GM23248 (cell line): ENCODE measurements at regions not wholly inside any gene's neighbourhood (a gene's known extent, or its start where the extent isn't known, plus 50 kb on each side); places are given as distances from the start of the nearest gene placed in this dataset.

Experiments
- DNase-seq: peaks from one replicate; pipeline ENCODE4 v3.0.0-alpha.2; 2015
- H2AFZ ChIP-seq: fragments of 200-600 bp; sonication (generic); 2 replicates; pipeline ENCODE4 v1.6.1; 2016; ENCODE audit warnings: antibody characterized with exemption
- H3F3A ChIP-seq: fragments of 200-600 bp; sonication (generic); 2 replicates; pipeline ENCODE4 v1.6.1; 2016; ENCODE audit warnings: mild to moderate bottlenecking, antibody characterized with exemption, mixed run types; ENCODE audit not compliant: insufficient read depth
- H3K27ac ChIP-seq: fragments of 200-600 bp; sonication (generic); 2 replicates; pipeline ENCODE4 v1.5.1; 2016; ENCODE audit warnings: mild to moderate bottlenecking
- H3K27me3 ChIP-seq: fragments of 200-600 bp; sonication (generic); replicated peaks from 2 replicates; pipeline ENCODE4 v1.6.1; 2016; ENCODE audit warnings: mild to moderate bottlenecking; ENCODE audit not compliant: insufficient read depth
- H3K36me3 ChIP-seq: fragments of 200-600 bp; sonication (generic); 2 replicates; pipeline ENCODE4 v1.6.1; 2016; ENCODE audit warnings: low read depth, mild to moderate bottlenecking
- H3K4me1 ChIP-seq: fragments of 200-600 bp; sonication (generic); 2 replicates; pipeline ENCODE4 v1.6.1; 2016; ENCODE audit warnings: mild to moderate bottlenecking; ENCODE audit not compliant: insufficient read depth
- H3K4me2 ChIP-seq: fragments of 200-600 bp; sonication (generic); one replicate; pipeline ENCODE4 v1.6.1; 2016; ENCODE audit warnings: mild to moderate bottlenecking; ENCODE audit not compliant: unreplicated experiment
- H3K4me3 ChIP-seq: fragments of 200-600 bp; sonication (generic); 2 replicates; pipeline ENCODE4 v1.5.1; 2016; ENCODE audit warnings: mild to moderate bottlenecking
- H3K79me2 ChIP-seq: fragments of 200-600 bp; sonication (generic); 2 replicates; pipeline ENCODE4 v1.6.1; 2016; ENCODE audit warnings: mild to moderate bottlenecking; ENCODE audit not compliant: insufficient read depth
- H3K9ac ChIP-seq: fragments of 200-600 bp; sonication (generic); 2 replicates; pipeline ENCODE4 v1.6.1; 2016; ENCODE audit warnings: mild to moderate bottlenecking
- H3K9me2 ChIP-seq: fragments of 200-600 bp; sonication (generic); 2 replicates; pipeline ENCODE4 v1.6.1; 2016; ENCODE audit warnings: mixed run types, mild to moderate bottlenecking, moderate library complexity; ENCODE audit not compliant: insufficient read depth
- H3K9me3 ChIP-seq: fragments of 200-600 bp; sonication (generic); one replicate; pipeline ENCODE4 v1.6.1; 2017; ENCODE audit warnings: low read depth
- H4K20me1 ChIP-seq: fragments of 200-600 bp; sonication (generic); 2 replicates; pipeline ENCODE4 v1.6.0; 2016; ENCODE audit not compliant: insufficient read depth
- EZH2 ChIP-seq: fragments of 200-600 bp; sonication (generic); IDR thresholded peaks from 2 replicates; pipeline ENCODE4 v1.6.1; 2018; ENCODE audit warnings: antibody characterized with exemption, mild to moderate bottlenecking; ENCODE audit not compliant: insufficient read depth, poor library complexity, severe bottlenecking
- EZH2phosphoT487 ChIP-seq: fragments of 200-600 bp; sonication (generic); IDR thresholded peaks from 2 replicates; pipeline ENCODE4 v1.6.1; 2018; ENCODE audit warnings: antibody characterized with exemption, moderate library complexity, mild to moderate bottlenecking, low read depth; ENCODE audit not compliant: insufficient read depth
- WGBS, 2 experiments: methylation state at CpG; one replicate each; pipeline ENCODE4 v1.1.6; 2015 to 2017; ENCODE audit warnings: low lambda C conversion rate in 2 of 2, low coverage in 1 of 2; ENCODE audit errors: missing lambda C conversion rate in 2 of 2; 5-methylcytosine and 5-hydroxymethylcytosine counted together
- in situ Hi-C: fragments of 300-500 bp; cut with MboI; formaldehyde crosslinking; loops from 2 replicates; pipeline ENCODE4 v1.15.0; 2020

GRCh38 chr2:6384341-6384740, 481.4 kb downstream of the CMPK2 start:
- in situ Hi-C loops: no loop called here
- Histone ChIP-seq H2AFZ (no peak overlapping the region), H3K27ac (no peak overlapping the region), H3K9ac (no peak overlapping the region), H4K20me1 (no peaks in the 10 kb centered on the region), H3F3A (no peaks in the 10 kb centered on the region), H3K9me3 (no peaks in the 10 kb centered on the region), H3K9me2 (no peaks in the 10 kb centered on the region), H3K27me3 (no peaks in the 10 kb centered on the region), H3K36me3 (no peaks in the 10 kb centered on the region), H3K4me1 (no peaks in the 10 kb centered on the region), H3K4me3 (no peak overlapping the region), H3K79me2 (no peaks in the 10 kb centered on the region), H3K4me2 (no peak overlapping the region)
- no peak for TF ChIP-seq EZH2phosphoT487
- TF ChIP-seq EZH2: no peak
- WGBS, 2 experiments: 35 to 37% methylated on average over 4 of the region's 4 CpGs
- DNase-seq: no peak

- Histone ChIP-seq H4K20me1 (no peaks in the 10 kb centered on the region), H3K79me2 (no peaks in the 10 kb centered on the region), H3K27ac (no peak overlapping the region), H3K9me2 (no peaks in the 10 kb centered on the region), H3K27me3 (no peaks in the 10 kb centered on the region), H3K4me2 (no peak overlapping the region), H3F3A (no peaks in the 10 kb centered on the region), H3K9me3 (no peaks in the 10 kb centered on the region), H3K4me3 (no peak overlapping the region), H3K9ac (no peak overlapping the region), H2AFZ (no peak overlapping the region), H3K36me3 (no peaks in the 10 kb centered on the region), H3K4me1 (no peaks in the 10 kb centered on the region)
- 63 to 67% methylated on average over 9 to 10 of the region's 10 CpGs for WGBS, 2 experiments
- in situ Hi-C loops: no loop called here
- TF ChIP-seq EZH2 (no peak), EZH2phosphoT487 (no peak)
- DNase-seq: no peak
Measured at GRCh38 chr2:6392354-6392753, 473.4 kb downstream of the CMPK2 start.

- no peaks in the 10 kb centered on the region for H3F3A ChIP-seq
- H2AFZ ChIP-seq: no peak overlapping the region
- H3K4me2 ChIP-seq: no peak overlapping the region
- DNase-seq: peak; percentile 39
- no peaks in the 10 kb centered on the region for H3K4me1 ChIP-seq
- 5 to 8% methylated on average over 6 of the region's 6 CpGs for WGBS, 2 experiments
- H3K4me3 ChIP-seq: no peak overlapping the region
- no peaks in the 10 kb centered on the region for H3K9me2 ChIP-seq
- H3K9ac ChIP-seq: no peak overlapping the region
- TF ChIP-seq EZH2 (no peak), EZH2phosphoT487 (no peak)
- no peaks in the 10 kb centered on the region for H3K9me3 ChIP-seq
- in situ Hi-C loops: no loop called here
- no peak overlapping the region for H3K27ac ChIP-seq
- no peaks in the 10 kb centered on the region for H3K27me3 ChIP-seq
- no peaks in the 10 kb centered on the region for H4K20me1 ChIP-seq
- no peaks in the 10 kb centered on the region for H3K79me2 ChIP-seq
- no peaks in the 10 kb centered on the region for H3K36me3 ChIP-seq
Measured at GRCh38 chr2:6392966-6393365, 472.7 kb downstream of the CMPK2 start.

GRCh38 chr2:6393819-6394218, 471.9 kb downstream of the CMPK2 start:
- in situ Hi-C loops: no loop called here
- Histone ChIP-seq H3K4me2 (no peak overlapping the region), H3K4me1 (no peaks in the 10 kb centered on the region), H3K9me2 (no peaks in the 10 kb centered on the region), H3K36me3 (no peaks in the 10 kb centered on the region), H2AFZ (no peak overlapping the region), H3K9me3 (no peaks in the 10 kb centered on the region), H3K9ac (no peak overlapping the region), H3K27ac (no peak overlapping the region), H3K4me3 (no peak overlapping the region), H3K27me3 (no peaks in the 10 kb centered on the region), H3F3A (no peaks in the 10 kb centered on the region), H4K20me1 (no peaks in the 10 kb centered on the region), H3K79me2 (no peaks in the 10 kb centered on the region)
- 5 to 8% methylated on average over 3 of the region's 3 CpGs for WGBS, 2 experiments
- DNase-seq: no peak
- no peak for TF ChIP-seq EZH2

GRCh38 chr2:6394276-6394675, 471.4 kb downstream of the CMPK2 start:
- DNase-seq: no peak
- no peaks in the 10 kb centered on the region for H3K27me3 ChIP-seq
- no peaks in the 10 kb centered on the region for H3F3A ChIP-seq
- no peaks in the 10 kb centered on the region for H3K36me3 ChIP-seq
- no peak overlapping the region for H2AFZ ChIP-seq
- H4K20me1 ChIP-seq: no peaks in the 10 kb centered on the region
- in situ Hi-C loops: no loop called here
- no peaks in the 10 kb centered on the region for H3K4me1 ChIP-seq
- H3K4me3 ChIP-seq: no peak overlapping the region
- H3K79me2 ChIP-seq: no peaks in the 10 kb centered on the region
- H3K9me3 ChIP-seq: no peaks in the 10 kb centered on the region
- H3K4me2 ChIP-seq: no peak overlapping the region
- no peak overlapping the region for H3K27ac ChIP-seq
- H3K9me2 ChIP-seq: no peaks in the 10 kb centered on the region
- TF ChIP-seq EZH2 (no peak), EZH2phosphoT487 (no peak)
- 22 to 30% methylated on average over 2 of the region's 2 CpGs for WGBS, 2 experiments
- H3K9ac ChIP-seq: no peak overlapping the region
